Spleen (tissue), 11 donors: ENCODE measurements at regions not wholly inside any gene's neighbourhood (a gene's known extent, or its start where the extent isn't known, plus 50 kb on each side); places are given as distances from the start of the nearest gene placed in this dataset.

Source experiments
- DNase-seq: peaks from one replicate; pipeline ENCODE4 v3.0.0-alpha.2; 2020
- H3K27ac ChIP-seq, 8 donors: fragments of 200-600 bp; sonication (generic) in 7 of 8; 1 replicate in 4 of 8; 2 replicates in 4 of 8; pipeline versions ENCODE4 v1.5.0 to v1.8.0; 2016 to 2021; ENCODE audit warnings: inconsistent platforms in 4 of 8, mild to moderate bottlenecking in 4 of 8, moderate library complexity in 1 of 8
- H3K27me3 ChIP-seq, 7 donors: fragments of 200-600 bp; sonication (generic) in 6 of 7; replicated peaks in 1 of 7; 1 replicate in 4 of 7; 2 replicates in 3 of 7; pipeline versions ENCODE4 v1.5.0 to v1.8.0; 2016 to 2021; ENCODE audit warnings: inconsistent platforms in 3 of 7, mild to moderate bottlenecking in 1 of 7
- H3K36me3 ChIP-seq, 6 donors: fragments of 200-600 bp; sonication (generic) in 5 of 6; 1 replicate in 4 of 6; 2 replicates in 2 of 6; pipeline versions ENCODE4 v1.5.0 to v1.8.0; 2016 to 2021; ENCODE audit warnings: inconsistent platforms in 2 of 6
- H3K4me1 ChIP-seq, 6 donors: fragments of 200-600 bp; sonication (generic) in 5 of 6; 1 replicate in 3 of 6; 2 replicates in 3 of 6; pipeline versions ENCODE4 v1.5.0 to v1.8.0; 2016 to 2021; ENCODE audit warnings: inconsistent platforms in 3 of 6
- H3K4me3 ChIP-seq, 8 donors: fragments of 200-600 bp; sonication (generic) in 7 of 8; 1 replicate in 4 of 8; 2 replicates in 4 of 8; pipeline versions ENCODE4 v1.5.0 to v1.8.0; 2016 to 2021; ENCODE audit warnings: inconsistent platforms in 4 of 8, mild to moderate bottlenecking in 4 of 8, moderate library complexity in 2 of 8
- H3K9me3 ChIP-seq, 8 donors: fragments of 200-600 bp; sonication (generic) in 7 of 8; 1 replicate in 4 of 8; 2 replicates in 4 of 8; pipeline versions ENCODE4 v1.5.0 to v1.8.0; 2016 to 2021; ENCODE audit warnings: inconsistent platforms in 4 of 8
- POLR2A ChIP-seq, 3 donors: fragments of 450-650 bp; IDR thresholded peaks; one replicate each; pipeline ENCODE4 v1.5.1; 2017; ENCODE audit warnings: antibody characterized with exemption in 3 of 3, mild to moderate bottlenecking in 1 of 3
- POLR2AphosphoS5 ChIP-seq, 3 donors: sonication (generic); formaldehyde crosslinking; IDR thresholded peaks; one replicate each; pipeline ENCODE4 v1.5.1; 2017; ENCODE audit warnings: antibody characterized with exemption in 3 of 3
- WGBS, 5 donors: extraction: QIAGEN DNeasy Blood & Tissue Kit in 3 of 5; methylation state at CpG; one replicate each; pipeline versions ENCODE4 v1.1.5 to v1.1.7; 2013 to 2018; 5-methylcytosine and 5-hydroxymethylcytosine counted together
- intact Hi-C: fragments of 100-400 bp; cut with DNase I; formaldehyde crosslinking; loops from one replicate; pipeline ENCODE4 v1.15.0; 2023; ENCODE audit warnings: low total_unique reads
- TF ChIP-seq, protein P1 (sequence below), 11 experiments: fragments of 200-600 bp in 7 of 11; fragments of 450-650 bp in 4 of 11; sonication (generic) in 4 of 11; IDR thresholded peaks in 8 of 11; conservative IDR thresholded peaks in 3 of 11; 1 replicate in 7 of 11; 2 replicates in 4 of 11; pipeline versions ENCODE4 v1.4.0 to v1.8.0; 2016 to 2021; ENCODE audit warnings: antibody characterized with exemption in 11 of 11, inconsistent platforms in 4 of 11, mild to moderate bottlenecking in 1 of 11
- donor health status: healthy with polysubstance abuse.
- donor health status: DM: no; HTN: no; CAD: no; lungs with moderate emphysema.
- donor health status: DM: no; HTN: no; CAD: no.
- donor health status: Bipolar disorder and iron deficiency.
- donor health status: healthy.
- donor health status: DM: no; HTN: no; CAD: no.
- donor health status: DM: yes; HTN: yes; CAD: no.

DNA sequence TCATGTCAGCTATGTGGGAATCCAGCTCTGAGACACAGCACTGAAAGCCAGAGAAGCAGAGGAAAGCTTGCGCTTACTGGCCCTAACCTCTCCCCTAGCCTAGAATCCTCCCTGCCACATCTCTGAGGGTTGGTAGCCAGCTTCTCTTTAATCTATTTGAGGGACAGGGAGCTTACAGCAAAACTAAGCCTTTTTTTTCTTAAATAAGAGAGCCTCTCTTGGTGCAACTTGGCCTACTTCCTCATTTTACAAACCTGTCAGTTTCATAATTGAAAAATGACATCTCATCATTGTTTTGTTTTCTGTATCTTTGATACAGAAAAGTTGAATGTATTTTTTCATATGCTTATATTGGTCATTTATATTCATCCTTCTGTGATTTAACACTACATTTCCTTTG is 193.9 kb downstream of the ZNF621 start:
- no peaks in the 10 kb centered on the region for H3K36me3 ChIP-seq
- peaks cover 0 to 4% (median 0%) of the 10 kb centered on the region in 7 donors for H3K27me3 ChIP-seq
- no peak overlapping the region for H3K4me3 ChIP-seq
- WGBS, 5 donors = 54 to 75% (median 60%) methylated on average over 1 of the region's 1 CpG
- no peaks in the 10 kb centered on the region for H3K9me3 ChIP-seq
- H3K27ac ChIP-seq = peak overlapping the region in 3 of 8 donors; percentile 14 to 28 (median 28)
- peaks cover 2 to 29% (median 6%) of the 10 kb centered on the region in 6 donors for H3K4me1 ChIP-seq
- no peak for TF ChIP-seq POLR2AphosphoS5 (IDR thresholded peaks at IDR 0.05)
- TF ChIP-seq, protein P1, sequence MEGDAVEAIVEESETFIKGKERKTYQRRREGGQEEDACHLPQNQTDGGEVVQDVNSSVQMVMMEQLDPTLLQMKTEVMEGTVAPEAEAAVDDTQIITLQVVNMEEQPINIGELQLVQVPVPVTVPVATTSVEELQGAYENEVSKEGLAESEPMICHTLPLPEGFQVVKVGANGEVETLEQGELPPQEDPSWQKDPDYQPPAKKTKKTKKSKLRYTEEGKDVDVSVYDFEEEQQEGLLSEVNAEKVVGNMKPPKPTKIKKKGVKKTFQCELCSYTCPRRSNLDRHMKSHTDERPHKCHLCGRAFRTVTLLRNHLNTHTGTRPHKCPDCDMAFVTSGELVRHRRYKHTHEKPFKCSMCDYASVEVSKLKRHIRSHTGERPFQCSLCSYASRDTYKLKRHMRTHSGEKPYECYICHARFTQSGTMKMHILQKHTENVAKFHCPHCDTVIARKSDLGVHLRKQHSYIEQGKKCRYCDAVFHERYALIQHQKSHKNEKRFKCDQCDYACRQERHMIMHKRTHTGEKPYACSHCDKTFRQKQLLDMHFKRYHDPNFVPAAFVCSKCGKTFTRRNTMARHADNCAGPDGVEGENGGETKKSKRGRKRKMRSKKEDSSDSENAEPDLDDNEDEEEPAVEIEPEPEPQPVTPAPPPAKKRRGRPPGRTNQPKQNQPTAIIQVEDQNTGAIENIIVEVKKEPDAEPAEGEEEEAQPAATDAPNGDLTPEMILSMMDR (IDR thresholded peaks at IDR 0.05 in 8 of 11, conservative IDR thresholded peaks at IDR 0.05 in 3 of 11) = no peak
- TF ChIP-seq POLR2A (IDR thresholded peaks at IDR 0.05) = no peak
- intact Hi-C loops = no loop called here
- no peak for DNase-seq

DNA sequence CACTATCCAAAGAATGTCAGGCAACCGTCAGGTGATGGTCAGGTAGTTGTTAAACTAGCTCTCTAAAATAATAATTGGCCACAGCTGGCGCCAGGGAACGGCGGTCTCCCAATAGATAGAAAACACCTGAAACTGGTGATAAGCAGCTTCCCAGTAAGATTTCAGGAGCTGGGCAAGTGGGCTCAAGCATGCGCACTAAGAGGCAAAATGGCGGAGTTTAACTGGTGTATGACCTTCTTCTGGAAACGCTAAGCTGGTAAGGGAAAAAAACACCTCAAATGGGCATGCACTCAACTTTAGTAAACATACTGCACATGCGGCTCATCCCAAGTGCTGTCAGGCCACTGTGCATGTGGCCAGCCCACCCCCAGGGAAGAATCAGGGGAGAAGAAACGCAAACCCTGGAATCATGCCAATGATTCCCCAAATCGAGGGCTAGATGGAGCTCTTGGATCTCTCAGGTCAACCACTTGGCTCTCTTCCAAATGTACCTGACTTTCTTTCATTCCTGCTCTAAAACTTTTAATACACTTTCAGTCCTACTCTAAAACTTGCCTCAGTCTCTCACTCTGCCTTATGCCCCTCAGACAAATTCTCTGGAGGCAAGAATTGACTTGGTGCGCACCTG is 195.0 kb downstream of the ZNF621 start:
- intact Hi-C loops = no loop called here
- WGBS, 5 donors = 82 to 88% (median 87%) methylated on average over 11 of the region's 11 CpGs
- TF ChIP-seq POLR2A (IDR thresholded peaks at IDR 0.05) = no peak
- TF ChIP-seq POLR2AphosphoS5 (IDR thresholded peaks at IDR 0.05) = no peak
- TF ChIP-seq, protein P1 (IDR thresholded peaks at IDR 0.05 in 8 of 11, conservative IDR thresholded peaks at IDR 0.05 in 3 of 11) = no peak
- no peak for DNase-seq
- H3K27ac ChIP-seq = no peak overlapping the region
- H3K27me3 ChIP-seq = no peaks in the 10 kb centered on the region
- H3K9me3 ChIP-seq = no peaks in the 10 kb centered on the region
- no peaks in the 10 kb centered on the region for H3K36me3 ChIP-seq
- peaks cover 0 to 18% (median 2%) of the 10 kb centered on the region in 6 donors for H3K4me1 ChIP-seq
- H3K4me3 ChIP-seq = no peak overlapping the region

DNA sequence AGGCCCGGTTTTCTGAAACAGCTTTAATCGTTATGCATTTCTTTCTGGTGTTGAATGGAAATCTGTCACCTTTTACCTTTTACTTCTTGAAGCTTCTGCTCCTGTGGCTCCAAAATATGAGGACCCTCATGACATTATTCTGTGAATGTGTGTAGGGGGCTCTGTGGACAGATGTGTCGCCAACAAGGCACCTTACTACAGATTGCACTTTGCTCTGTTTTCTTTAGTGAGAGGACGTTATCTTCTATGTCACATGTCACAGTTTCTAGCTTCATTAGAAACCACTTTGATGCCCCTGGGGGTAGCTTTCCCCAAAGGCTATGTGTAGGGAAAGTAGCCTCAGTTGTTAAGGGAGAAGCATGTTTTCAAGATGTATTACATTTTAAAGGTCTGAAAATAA is 195.6 kb downstream of the ZNF621 start:
- Histone ChIP-seq H3K36me3 (no peaks in the 10 kb centered on the region), H3K27me3 (no peaks in the 10 kb centered on the region), H3K4me1 (peaks cover 0 to 12% (median 2%) of the 10 kb centered on the region in 6 donors), H3K27ac (no peak overlapping the region), H3K4me3 (no peak overlapping the region), H3K9me3 (no peaks in the 10 kb centered on the region)
- WGBS, 5 donors = 86 to 89% (median 88%) methylated on average over 4 of the region's 4 CpGs
- DNase-seq = no peak
- intact Hi-C loops = no loop called here
- TF ChIP-seq POLR2AphosphoS5 (IDR thresholded peaks at IDR 0.05) (no peak), POLR2A (IDR thresholded peaks at IDR 0.05) (no peak)
- TF ChIP-seq, protein P1 (IDR thresholded peaks at IDR 0.05 in 8 of 11, conservative IDR thresholded peaks at IDR 0.05 in 3 of 11) = no peak

DNA sequence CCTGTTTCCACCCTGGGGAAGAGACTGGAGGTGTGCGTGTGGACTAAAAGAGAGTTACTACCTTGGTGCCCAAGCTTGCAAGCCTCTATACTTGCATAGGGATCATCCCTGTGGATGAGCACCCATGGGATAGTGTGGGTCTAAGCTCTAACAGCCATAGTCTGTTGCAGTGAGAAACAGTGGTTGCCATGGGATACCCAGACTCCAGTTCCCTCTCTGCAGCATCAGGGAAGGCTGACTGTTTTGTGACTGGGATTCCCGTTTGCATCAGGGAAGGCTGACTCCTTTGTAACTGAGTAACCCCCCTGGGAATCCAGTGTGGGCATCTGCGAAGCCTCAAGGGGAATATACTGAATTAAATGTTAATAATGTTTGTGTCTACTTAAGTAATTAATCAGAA is 196.1 kb downstream of the ZNF621 start:
- intact Hi-C loops = no loop called here
- Histone ChIP-seq H3K4me1 (peaks cover 0 to 12% (median 2%) of the 10 kb centered on the region in 6 donors), H3K9me3 (no peaks in the 10 kb centered on the region), H3K27me3 (no peaks in the 10 kb centered on the region), H3K4me3 (no peak overlapping the region), H3K27ac (no peak overlapping the region), H3K36me3 (no peaks in the 10 kb centered on the region)
- DNase-seq = no peak
- WGBS, 5 donors = 80 to 86% (median 84%) methylated on average over 3 of the region's 3 CpGs
- TF ChIP-seq, protein P1 (IDR thresholded peaks at IDR 0.05 in 8 of 11, conservative IDR thresholded peaks at IDR 0.05 in 3 of 11) = no peak
- TF ChIP-seq POLR2A (IDR thresholded peaks at IDR 0.05) (no peak), POLR2AphosphoS5 (IDR thresholded peaks at IDR 0.05) (no peak)
